OCI-LY3 (cell line): ENCODE measurements at regions not wholly inside any gene's neighbourhood (a gene's known extent, or its start where the extent isn't known, plus 50 kb on each side); places are given as distances from the start of the nearest gene placed in this dataset.

Experiments used
- CTCF ChIP-seq: fragments of 200-600, 300-600 bp; sonication (generic); IDR thresholded peaks from 2 replicates; pipeline ENCODE4 v1.5.1; 2014; ENCODE audit warnings: antibody characterized with exemption, low read length, low read depth
- EZH2phosphoT487 ChIP-seq: fragments of 200-600 bp; shearing (Covaris generic); IDR thresholded peaks from 2 replicates; pipeline ENCODE4 v1.6.1; 2018; ENCODE audit warnings: antibody characterized with exemption, mixed run types, low read depth

- TF ChIP-seq CTCF (no peak), EZH2phosphoT487 (no peak)
Observed at GRCh38 chr1:81654147-81654546, 146.6 kb upstream of the ADGRL2 start.
